ENCODE measurements at regions not wholly inside any gene's neighbourhood (a gene's known extent, or its start where the extent isn't known, plus 50 kb on each side); places are given as distances from the start of the nearest gene placed in this dataset.

DNA sequence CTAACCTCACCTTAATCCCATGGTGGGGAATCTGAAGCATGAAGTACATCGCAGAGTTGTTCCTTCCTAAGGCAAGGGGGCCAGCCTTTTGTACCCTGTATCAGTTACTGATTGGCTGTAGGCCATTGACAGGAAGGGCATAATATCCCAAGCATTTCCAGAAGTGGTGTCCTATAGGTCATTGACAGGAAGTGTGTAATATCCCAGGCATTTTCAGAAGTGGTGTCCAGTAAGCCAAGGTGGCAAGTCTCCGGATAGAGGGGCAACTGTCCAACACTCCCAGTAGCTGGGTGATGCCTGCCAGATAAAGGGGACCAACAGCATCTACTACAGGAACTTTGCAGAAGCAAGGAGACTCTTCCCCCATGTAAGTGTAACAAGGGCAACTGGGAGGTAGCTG is 52.1 kb upstream of the MYRIP start:
- TF ChIP-seq, protein P1, sequence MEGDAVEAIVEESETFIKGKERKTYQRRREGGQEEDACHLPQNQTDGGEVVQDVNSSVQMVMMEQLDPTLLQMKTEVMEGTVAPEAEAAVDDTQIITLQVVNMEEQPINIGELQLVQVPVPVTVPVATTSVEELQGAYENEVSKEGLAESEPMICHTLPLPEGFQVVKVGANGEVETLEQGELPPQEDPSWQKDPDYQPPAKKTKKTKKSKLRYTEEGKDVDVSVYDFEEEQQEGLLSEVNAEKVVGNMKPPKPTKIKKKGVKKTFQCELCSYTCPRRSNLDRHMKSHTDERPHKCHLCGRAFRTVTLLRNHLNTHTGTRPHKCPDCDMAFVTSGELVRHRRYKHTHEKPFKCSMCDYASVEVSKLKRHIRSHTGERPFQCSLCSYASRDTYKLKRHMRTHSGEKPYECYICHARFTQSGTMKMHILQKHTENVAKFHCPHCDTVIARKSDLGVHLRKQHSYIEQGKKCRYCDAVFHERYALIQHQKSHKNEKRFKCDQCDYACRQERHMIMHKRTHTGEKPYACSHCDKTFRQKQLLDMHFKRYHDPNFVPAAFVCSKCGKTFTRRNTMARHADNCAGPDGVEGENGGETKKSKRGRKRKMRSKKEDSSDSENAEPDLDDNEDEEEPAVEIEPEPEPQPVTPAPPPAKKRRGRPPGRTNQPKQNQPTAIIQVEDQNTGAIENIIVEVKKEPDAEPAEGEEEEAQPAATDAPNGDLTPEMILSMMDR (IDR thresholded peaks at IDR 0.05), result no peak
- no peak for TF ChIP-seq EZH2 (IDR thresholded peaks at IDR 0.05; ENCODE audit: borderline replicate concordance, insufficient read depth, low read depth, low read length, poor library complexity, severe bottlenecking)
